ENCODE measurements at regions not wholly inside any gene's neighbourhood (a gene's known extent, or its start where the extent isn't known, plus 50 kb on each side); places are given as distances from the start of the nearest gene placed in this dataset.

DNA sequence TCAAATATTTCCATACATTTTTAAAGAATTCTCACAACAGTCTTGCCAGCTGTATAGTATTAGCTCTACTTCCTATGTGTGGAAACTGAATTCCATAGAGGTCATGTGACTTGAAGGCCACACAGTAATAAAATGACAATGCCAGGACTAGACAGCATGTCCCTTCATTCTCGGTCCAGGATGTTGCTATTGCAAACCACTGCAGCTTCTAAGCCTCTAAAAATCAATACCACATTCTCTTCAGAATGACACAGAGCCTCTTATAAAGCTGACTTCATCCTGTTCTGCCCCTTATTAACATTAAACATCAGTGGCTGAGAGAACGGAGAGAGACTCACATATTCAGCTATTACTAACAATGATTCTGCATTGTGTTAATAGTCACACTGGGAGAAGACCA lies 240.3 kb upstream of the PEX5L start:
- Mint-ChIP-seq H3K36me3 (no peaks in the 10 kb centered on the region), H3K27me3 (ENCODE audit: low read depth in 2 of 2) (no peaks in the 10 kb centered on the region), H3K4me1 (no peaks in the 10 kb centered on the region), H3K4me3 (no peak overlapping the region), H3K9me3 (peaks cover 9 to 13% of the 10 kb centered on the region in 2 donors), H3K27ac (no peak overlapping the region)
- Histone ChIP-seq H3K4me3 (ENCODE audit: low read length) (no peak overlapping the region), H3K27me3 (ENCODE audit: control insufficient read depth, insufficient read depth, low read length) (no peaks in the 10 kb centered on the region), H3K36me3 (ENCODE audit: control insufficient read depth, insufficient read depth, low read length) (no peaks in the 10 kb centered on the region), H3K27ac (ENCODE audit: low read length) (no peak overlapping the region), H3K9me3 (ENCODE audit: control insufficient read depth, insufficient read depth, low read length) (no peaks in the 10 kb centered on the region), H3K4me1 (ENCODE audit: control insufficient read depth, insufficient read depth, low read length) (no peaks in the 10 kb centered on the region)
- intact Hi-C loops (cut with micrococcal nuclease) = no loop called here
- no peak for ATAC-seq
- WGBS (ENCODE audit: insufficient coverage) = 76% methylated on average over 2 of the region's 2 CpGs
- no peak for DNase-seq
- TF ChIP-seq, protein P1, sequence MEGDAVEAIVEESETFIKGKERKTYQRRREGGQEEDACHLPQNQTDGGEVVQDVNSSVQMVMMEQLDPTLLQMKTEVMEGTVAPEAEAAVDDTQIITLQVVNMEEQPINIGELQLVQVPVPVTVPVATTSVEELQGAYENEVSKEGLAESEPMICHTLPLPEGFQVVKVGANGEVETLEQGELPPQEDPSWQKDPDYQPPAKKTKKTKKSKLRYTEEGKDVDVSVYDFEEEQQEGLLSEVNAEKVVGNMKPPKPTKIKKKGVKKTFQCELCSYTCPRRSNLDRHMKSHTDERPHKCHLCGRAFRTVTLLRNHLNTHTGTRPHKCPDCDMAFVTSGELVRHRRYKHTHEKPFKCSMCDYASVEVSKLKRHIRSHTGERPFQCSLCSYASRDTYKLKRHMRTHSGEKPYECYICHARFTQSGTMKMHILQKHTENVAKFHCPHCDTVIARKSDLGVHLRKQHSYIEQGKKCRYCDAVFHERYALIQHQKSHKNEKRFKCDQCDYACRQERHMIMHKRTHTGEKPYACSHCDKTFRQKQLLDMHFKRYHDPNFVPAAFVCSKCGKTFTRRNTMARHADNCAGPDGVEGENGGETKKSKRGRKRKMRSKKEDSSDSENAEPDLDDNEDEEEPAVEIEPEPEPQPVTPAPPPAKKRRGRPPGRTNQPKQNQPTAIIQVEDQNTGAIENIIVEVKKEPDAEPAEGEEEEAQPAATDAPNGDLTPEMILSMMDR (IDR thresholded peaks at IDR 0.05) = no peak

DNA sequence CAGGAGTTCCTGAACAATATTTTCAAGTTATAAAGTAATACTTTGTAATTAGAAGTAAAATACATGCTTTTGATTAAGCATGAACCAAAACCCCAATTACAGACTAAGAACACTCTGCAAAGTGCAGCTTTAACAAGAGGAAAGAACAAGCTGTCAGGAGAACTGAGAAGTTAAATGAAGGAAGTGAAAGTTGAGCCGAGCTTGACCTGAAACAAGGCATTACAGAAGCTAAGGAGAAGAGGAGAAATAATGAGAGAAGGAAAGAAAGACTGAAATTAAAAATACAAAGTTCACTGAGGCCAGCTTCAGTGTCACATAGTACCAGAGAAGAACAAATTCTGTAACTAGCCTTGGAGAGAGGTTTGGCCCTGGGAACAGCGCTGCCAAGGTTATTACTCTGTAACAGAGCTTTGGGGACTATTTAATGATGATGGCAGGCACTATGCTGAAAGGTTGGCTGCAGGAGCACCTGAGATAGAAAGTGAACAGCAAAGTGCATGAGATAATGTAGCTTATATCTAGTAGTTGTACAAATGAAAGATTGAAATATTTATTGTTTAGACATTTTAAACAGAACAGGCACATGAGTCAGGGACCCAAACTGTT lies 241.9 kb upstream of the PEX5L start:
- Histone ChIP-seq H3K27me3 (ENCODE audit: control insufficient read depth, insufficient read depth, low read length) (no peaks in the 10 kb centered on the region), H3K4me1 (ENCODE audit: control insufficient read depth, insufficient read depth, low read length) (no peaks in the 10 kb centered on the region), H3K36me3 (ENCODE audit: control insufficient read depth, insufficient read depth, low read length) (no peaks in the 10 kb centered on the region), H3K27ac (ENCODE audit: low read length) (no peak overlapping the region), H3K4me3 (ENCODE audit: low read length) (no peak overlapping the region), H3K9me3 (ENCODE audit: control insufficient read depth, insufficient read depth, low read length) (no peaks in the 10 kb centered on the region)
- Mint-ChIP-seq H3K36me3 (no peaks in the 10 kb centered on the region), H3K4me3 (no peak overlapping the region), H3K27me3 (ENCODE audit: low read depth in 2 of 2) (no peaks in the 10 kb centered on the region), H3K27ac (no peak overlapping the region), H3K4me1 (no peaks in the 10 kb centered on the region), H3K9me3 (peaks cover 9 to 10% of the 10 kb centered on the region in 2 donors)
- no peak for DNase-seq
- WGBS (ENCODE audit: insufficient coverage) = 48% methylated on average over 2 of the region's 2 CpGs
- intact Hi-C loops (cut with micrococcal nuclease) = no loop called here
- TF ChIP-seq, protein P1 (IDR thresholded peaks at IDR 0.05) = no peak
- ATAC-seq = no peak

DNA sequence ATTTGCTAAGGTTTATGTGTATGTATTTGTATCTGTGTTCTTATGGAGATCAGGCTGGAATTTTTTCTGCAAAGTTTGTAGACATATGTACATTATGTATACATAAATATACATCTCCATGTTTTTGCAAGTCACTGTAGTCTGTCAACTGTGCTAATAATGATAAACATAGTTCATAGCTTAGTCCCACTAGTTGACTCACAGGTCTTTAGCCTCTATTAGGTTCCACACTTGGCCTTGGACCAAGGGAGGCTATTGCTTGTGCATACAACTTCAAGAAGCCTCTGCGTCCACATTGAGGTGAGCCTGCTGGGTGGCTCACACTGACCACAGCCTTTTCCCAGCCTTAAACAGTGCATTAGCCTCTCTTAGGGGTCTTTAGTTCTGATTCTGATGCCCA lies 243.8 kb upstream of the PEX5L start:
- no peaks in the 10 kb centered on the region for H3K9me3 ChIP-seq (ENCODE audit: control insufficient read depth, insufficient read depth, low read length)
- TF ChIP-seq, protein P1 (IDR thresholded peaks at IDR 0.05) = no peak
- Mint-ChIP-seq H3K9me3 (peaks cover 13% of the 10 kb centered on the region in 2 donors), H3K27ac (no peak overlapping the region), H3K27me3 (ENCODE audit: low read depth in 2 of 2) (no peaks in the 10 kb centered on the region), H3K4me1 (no peaks in the 10 kb centered on the region), H3K4me3 (no peak overlapping the region), H3K36me3 (no peaks in the 10 kb centered on the region)
- DNase-seq = no peak
- H3K4me3 ChIP-seq (ENCODE audit: low read length) = no peak overlapping the region
- H3K36me3 ChIP-seq (ENCODE audit: control insufficient read depth, insufficient read depth, low read length) = no peaks in the 10 kb centered on the region
- intact Hi-C loops (cut with micrococcal nuclease) = no loop called here
- no peaks in the 10 kb centered on the region for H3K27me3 ChIP-seq (ENCODE audit: control insufficient read depth, insufficient read depth, low read length)
- H3K4me1 ChIP-seq (ENCODE audit: control insufficient read depth, insufficient read depth, low read length) = no peaks in the 10 kb centered on the region
- WGBS (ENCODE audit: insufficient coverage) = 92% methylated on average over 1 of the region's 1 CpG
- no peak overlapping the region for H3K27ac ChIP-seq (ENCODE audit: low read length)
- ATAC-seq = no peak

DNA sequence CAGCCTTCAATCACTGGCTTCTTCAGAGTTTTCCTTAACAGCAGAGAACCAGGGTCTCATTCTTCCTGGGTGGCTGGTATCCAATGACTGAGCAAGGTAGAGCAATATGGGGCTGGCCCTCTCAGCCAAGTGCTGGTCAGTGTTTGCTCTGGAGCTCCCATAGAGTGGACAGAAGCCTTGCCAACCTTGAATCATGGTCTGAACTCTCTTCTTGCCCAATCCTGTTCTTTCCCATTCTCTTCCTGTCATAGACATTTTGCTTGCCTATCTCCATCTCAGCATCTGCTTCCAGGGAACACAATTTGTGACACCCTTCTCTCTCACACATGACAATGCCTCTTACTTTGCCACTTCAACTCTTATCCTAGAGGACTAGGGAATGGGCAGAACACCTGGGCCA lies 245.6 kb upstream of the PEX5L start:
- Histone ChIP-seq H3K27ac (ENCODE audit: low read length) (no peak overlapping the region), H3K9me3 (ENCODE audit: control insufficient read depth, insufficient read depth, low read length) (no peaks in the 10 kb centered on the region), H3K4me3 (ENCODE audit: low read length) (no peak overlapping the region), H3K36me3 (ENCODE audit: control insufficient read depth, insufficient read depth, low read length) (no peaks in the 10 kb centered on the region), H3K27me3 (ENCODE audit: control insufficient read depth, insufficient read depth, low read length) (no peaks in the 10 kb centered on the region), H3K4me1 (ENCODE audit: control insufficient read depth, insufficient read depth, low read length) (no peaks in the 10 kb centered on the region)
- H3K27me3 Mint-ChIP-seq (ENCODE audit: low read depth in 2 of 2) = no peaks in the 10 kb centered on the region
- ATAC-seq (no peak), DNase-seq (no peak)
- peaks cover 13 to 17% of the 10 kb centered on the region in 2 donors for H3K9me3 Mint-ChIP-seq
- no peaks in the 10 kb centered on the region for H3K4me1 Mint-ChIP-seq
- intact Hi-C loops (cut with micrococcal nuclease) = no loop called here
- TF ChIP-seq, protein P1 (IDR thresholded peaks at IDR 0.05) = no peak
- H3K27ac Mint-ChIP-seq = no peak overlapping the region
- H3K4me3 Mint-ChIP-seq = no peak overlapping the region
- H3K36me3 Mint-ChIP-seq = no peaks in the 10 kb centered on the region
